Type B pancreatic cell (in vitro differentiated cells): ENCODE measurements at regions not wholly inside any gene's neighbourhood (a gene's known extent, or its start where the extent isn't known, plus 50 kb on each side); places are given as distances from the start of the nearest gene placed in this dataset.

Experiments
- DNase-seq: peaks from one replicate; pipeline ENCODE4 v3.0.0; 2021; ENCODE audit warnings: mixed read lengths; ENCODE audit not compliant: unreplicated experiment; ENCODE audit errors: extremely low spot score
- H3K27ac Mint-ChIP-seq: 2 replicates; pipeline ENCODE4 v1.8.0; 2021; ENCODE audit warnings: mild to moderate bottlenecking, mixed read lengths
- H3K27me3 Mint-ChIP-seq: 2 replicates; pipeline ENCODE4 v1.8.0; 2021; ENCODE audit warnings: mixed read lengths
- H3K36me3 Mint-ChIP-seq: 2 replicates; pipeline ENCODE4 v1.8.0; 2021; ENCODE audit warnings: mixed read lengths
- H3K4me1 Mint-ChIP-seq: one replicate; pipeline ENCODE4 v1.8.0; 2021; ENCODE audit warnings: mixed read lengths; ENCODE audit not compliant: unreplicated experiment
- H3K4me3 Mint-ChIP-seq: 2 replicates; pipeline ENCODE4 v1.8.0; 2021; ENCODE audit warnings: mild to moderate bottlenecking, mixed read lengths
- H3K9me3 Mint-ChIP-seq: 2 replicates; pipeline ENCODE4 v1.8.0; 2021; ENCODE audit warnings: mixed read lengths
- TF ChIP-seq, protein P1 (sequence below): fragments of 200-600 bp; sonication (generic); conservative IDR thresholded peaks from 2 replicates; pipeline ENCODE4 v1.5.0; 2021; ENCODE audit warnings: antibody characterized with exemption, mild to moderate bottlenecking

DNA sequence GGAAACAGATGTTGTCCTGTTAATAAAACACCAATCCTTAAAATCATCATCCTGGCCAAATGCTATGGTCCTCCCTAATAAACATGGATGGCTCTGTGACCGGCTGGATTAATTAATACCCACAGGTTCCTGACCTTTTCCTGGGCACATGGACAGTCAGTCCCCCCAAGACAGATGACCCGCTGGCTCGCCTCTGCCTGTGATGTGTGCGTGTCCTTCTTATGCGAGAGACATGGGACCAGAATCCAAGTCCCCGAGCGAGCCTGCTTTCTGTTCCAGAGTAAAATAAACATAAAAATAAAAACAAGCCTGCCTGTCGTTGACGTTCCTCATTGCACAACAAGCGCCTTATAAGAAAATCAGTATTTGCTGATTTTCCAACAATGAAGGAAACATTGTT is 378.3 kb upstream of the TSHZ3 start:
- H3K27me3 Mint-ChIP-seq = peaks cover 65% of the 10 kb centered on the region
- H3K27ac Mint-ChIP-seq = no peak overlapping the region
- no peaks in the 10 kb centered on the region for H3K36me3 Mint-ChIP-seq
- DNase-seq = no peak
- no peaks in the 10 kb centered on the region for H3K9me3 Mint-ChIP-seq
- no peaks in the 10 kb centered on the region for H3K4me1 Mint-ChIP-seq
- H3K4me3 Mint-ChIP-seq = no peak overlapping the region
- TF ChIP-seq, protein P1, sequence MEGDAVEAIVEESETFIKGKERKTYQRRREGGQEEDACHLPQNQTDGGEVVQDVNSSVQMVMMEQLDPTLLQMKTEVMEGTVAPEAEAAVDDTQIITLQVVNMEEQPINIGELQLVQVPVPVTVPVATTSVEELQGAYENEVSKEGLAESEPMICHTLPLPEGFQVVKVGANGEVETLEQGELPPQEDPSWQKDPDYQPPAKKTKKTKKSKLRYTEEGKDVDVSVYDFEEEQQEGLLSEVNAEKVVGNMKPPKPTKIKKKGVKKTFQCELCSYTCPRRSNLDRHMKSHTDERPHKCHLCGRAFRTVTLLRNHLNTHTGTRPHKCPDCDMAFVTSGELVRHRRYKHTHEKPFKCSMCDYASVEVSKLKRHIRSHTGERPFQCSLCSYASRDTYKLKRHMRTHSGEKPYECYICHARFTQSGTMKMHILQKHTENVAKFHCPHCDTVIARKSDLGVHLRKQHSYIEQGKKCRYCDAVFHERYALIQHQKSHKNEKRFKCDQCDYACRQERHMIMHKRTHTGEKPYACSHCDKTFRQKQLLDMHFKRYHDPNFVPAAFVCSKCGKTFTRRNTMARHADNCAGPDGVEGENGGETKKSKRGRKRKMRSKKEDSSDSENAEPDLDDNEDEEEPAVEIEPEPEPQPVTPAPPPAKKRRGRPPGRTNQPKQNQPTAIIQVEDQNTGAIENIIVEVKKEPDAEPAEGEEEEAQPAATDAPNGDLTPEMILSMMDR = no peak

DNA sequence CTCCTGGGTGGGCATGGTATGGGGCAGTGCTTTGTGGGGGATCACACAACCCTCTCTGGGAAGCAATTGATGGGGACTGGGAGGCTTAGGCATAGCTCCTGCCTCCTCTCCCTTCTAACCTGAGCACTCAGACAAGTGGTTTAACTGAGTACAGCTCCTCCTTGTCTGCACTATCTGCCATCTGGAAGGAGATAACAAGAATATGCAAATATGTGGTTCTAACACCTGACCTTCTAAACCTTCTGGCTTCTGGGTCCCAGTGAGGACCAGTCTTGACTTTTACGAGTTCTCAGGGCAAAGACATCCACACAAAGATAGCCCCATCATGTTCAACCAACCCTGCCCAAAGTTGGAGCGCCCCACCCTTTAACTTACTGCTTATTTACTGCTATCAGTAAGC is 381.0 kb upstream of the TSHZ3 start:
- DNase-seq = no peak
- Mint-ChIP-seq H3K27ac (no peak overlapping the region), H3K36me3 (no peaks in the 10 kb centered on the region), H3K4me3 (no peak overlapping the region), H3K27me3 (peaks cover 60% of the 10 kb centered on the region), H3K9me3 (no peaks in the 10 kb centered on the region), H3K4me1 (no peaks in the 10 kb centered on the region)
- TF ChIP-seq, protein P1 = no peak

DNA sequence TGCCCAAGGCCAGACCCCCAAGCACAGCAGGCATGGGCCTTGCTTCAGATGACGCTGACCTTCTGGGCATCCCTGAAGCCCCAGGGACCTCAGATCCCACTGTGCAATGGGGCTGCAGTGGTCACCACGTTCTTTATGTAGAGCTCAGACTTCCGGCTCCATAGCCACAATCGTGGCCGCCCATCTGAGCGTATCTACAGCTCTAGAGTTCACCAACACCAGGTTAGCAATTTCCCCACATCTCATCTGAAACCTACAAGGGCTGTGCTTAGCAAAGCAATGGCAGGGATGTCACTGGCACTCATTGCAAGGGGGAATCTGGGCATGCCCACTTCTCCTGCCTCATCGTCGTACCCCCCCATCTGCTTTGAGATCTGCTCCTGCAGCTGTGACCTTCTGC is 384.4 kb upstream of the TSHZ3 start:
- Mint-ChIP-seq H3K9me3 (no peaks in the 10 kb centered on the region), H3K4me1 (no peaks in the 10 kb centered on the region), H3K4me3 (no peak overlapping the region), H3K27me3 (peaks cover 42% of the 10 kb centered on the region), H3K36me3 (no peaks in the 10 kb centered on the region), H3K27ac (no peak overlapping the region)
- TF ChIP-seq, protein P1 = no peak
- no peak for DNase-seq

DNA sequence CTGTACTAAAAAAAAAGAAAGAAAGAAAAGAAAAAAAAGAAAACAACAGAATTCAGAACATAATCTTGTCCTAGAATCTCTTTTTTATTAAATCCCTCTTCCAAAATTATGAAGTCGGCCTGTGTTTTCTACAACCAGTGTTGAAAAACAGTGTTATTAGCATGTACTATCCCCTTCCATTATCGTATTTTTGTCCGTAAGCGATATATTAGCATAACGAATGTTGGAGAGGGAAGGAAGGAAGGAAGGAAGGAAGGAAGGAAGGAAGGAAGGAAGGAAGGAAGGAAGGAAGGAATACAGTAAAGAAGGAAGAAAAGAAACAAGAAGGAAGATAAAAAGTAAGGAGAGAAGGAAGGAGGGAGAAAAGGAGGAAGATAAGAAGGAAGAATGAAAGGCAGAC is 393.0 kb upstream of the TSHZ3 start:
- H3K36me3 Mint-ChIP-seq = no peaks in the 10 kb centered on the region
- TF ChIP-seq, protein P1 = no peak
- no peaks in the 10 kb centered on the region for H3K9me3 Mint-ChIP-seq
- H3K27me3 Mint-ChIP-seq = peaks cover 12% of the 10 kb centered on the region
- no peaks in the 10 kb centered on the region for H3K4me1 Mint-ChIP-seq
- H3K27ac Mint-ChIP-seq = no peak overlapping the region
- H3K4me3 Mint-ChIP-seq = no peak overlapping the region
- no peak for DNase-seq

DNA sequence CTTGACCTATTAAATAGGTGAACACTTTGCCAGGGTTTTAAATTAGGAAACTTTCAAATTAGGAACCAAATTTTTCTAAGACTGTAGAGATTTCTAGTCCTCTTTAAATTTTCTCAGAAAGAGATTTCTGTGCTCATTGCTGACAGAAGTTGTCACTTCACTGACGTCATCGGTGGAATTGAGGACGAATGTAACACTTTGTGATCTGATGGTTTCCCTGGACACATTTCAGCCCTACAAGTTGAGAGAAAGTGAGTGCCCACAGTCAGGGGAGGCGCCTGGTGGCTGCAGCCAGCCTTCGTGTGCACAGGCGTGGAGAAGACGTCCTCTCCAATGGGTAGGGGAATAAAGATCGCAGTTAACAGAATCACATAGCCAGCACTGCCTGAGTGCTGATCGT is 396.5 kb upstream of the TSHZ3 start:
- Mint-ChIP-seq H3K9me3 (no peaks in the 10 kb centered on the region), H3K27me3 (peaks cover 6% of the 10 kb centered on the region), H3K4me3 (no peak overlapping the region), H3K4me1 (no peaks in the 10 kb centered on the region), H3K27ac (no peak overlapping the region), H3K36me3 (no peaks in the 10 kb centered on the region)
- TF ChIP-seq, protein P1 = no peak
- no peak for DNase-seq

DNA sequence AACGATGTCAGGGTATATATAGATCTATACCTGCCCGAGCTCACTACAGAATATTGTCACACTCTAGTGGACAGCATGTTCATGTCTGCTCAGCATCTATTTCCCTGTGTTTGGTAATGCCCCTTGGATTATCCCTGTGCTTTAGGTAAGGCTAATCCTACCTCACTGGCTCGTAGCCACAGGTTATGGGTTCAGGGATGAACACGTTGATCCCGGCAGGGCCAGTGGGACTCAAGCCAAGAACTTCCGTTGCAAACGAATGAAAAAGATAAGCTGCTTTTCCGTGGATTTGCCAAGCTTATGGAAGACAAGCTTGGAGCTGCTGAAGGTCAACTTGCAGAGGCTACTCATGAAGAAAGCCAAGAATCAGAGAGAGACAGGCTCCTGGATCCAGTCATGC is 400.0 kb upstream of the TSHZ3 start:
- Mint-ChIP-seq H3K4me1 (no peaks in the 10 kb centered on the region), H3K27ac (no peak overlapping the region), H3K9me3 (no peaks in the 10 kb centered on the region), H3K4me3 (no peak overlapping the region), H3K36me3 (no peaks in the 10 kb centered on the region), H3K27me3 (peaks cover 17% of the 10 kb centered on the region)
- DNase-seq = no peak
- TF ChIP-seq, protein P1 = no peak
